ENCODE measurements at regions not wholly inside any gene's neighbourhood (a gene's known extent, or its start where the extent isn't known, plus 50 kb on each side); places are given as distances from the start of the nearest gene placed in this dataset.

GRCh38 chr18:65547046-65547445 is 203.8 kb upstream of the CDH7 start:
- Mint-ChIP-seq H3K4me1 (peaks cover 5% of the 10 kb centered on the region), H3K4me3 (no peak overlapping the region), H3K27ac (no peak overlapping the region), H3K36me3 (no peaks in the 10 kb centered on the region), H3K27me3 (ENCODE audit: low read depth) (no peaks in the 10 kb centered on the region), H3K9me3 (peaks cover 7% of the 10 kb centered on the region)
- no peak for TF ChIP-seq CTCF (IDR thresholded peaks at IDR 0.05; ENCODE audit: unreplicated experiment)
- no peak for DNase-seq (ENCODE audit: low spot score in 2 of 2, unreplicated experiment in 2 of 2)

- no peak overlapping the region for H3K27ac Mint-ChIP-seq
- DNase-seq (ENCODE audit: low spot score in 2 of 2, unreplicated experiment in 2 of 2) = no peak
- no peak overlapping the region for H3K4me3 Mint-ChIP-seq
- H3K36me3 Mint-ChIP-seq = no peaks in the 10 kb centered on the region
- H3K9me3 Mint-ChIP-seq = peaks cover 7% of the 10 kb centered on the region
- H3K27me3 Mint-ChIP-seq (ENCODE audit: low read depth) = no peaks in the 10 kb centered on the region
- H3K4me1 Mint-ChIP-seq = peaks cover 5% of the 10 kb centered on the region
- TF ChIP-seq CTCF (IDR thresholded peaks at IDR 0.05; ENCODE audit: unreplicated experiment) = no peak
Observed at GRCh38 chr18:65544701-65545100, 206.1 kb upstream of the CDH7 start.

GRCh38 chr18:65527879-65528633 is 222.8 kb upstream of the CDH7 start:
- H3K27me3 Mint-ChIP-seq (ENCODE audit: low read depth) = no peaks in the 10 kb centered on the region
- no peaks in the 10 kb centered on the region for H3K36me3 Mint-ChIP-seq
- H3K9me3 Mint-ChIP-seq = peaks cover 14% of the 10 kb centered on the region
- H3K27ac Mint-ChIP-seq = no peak overlapping the region
- H3K4me1 Mint-ChIP-seq = peaks cover 15% of the 10 kb centered on the region
- H3K4me3 Mint-ChIP-seq = no peak overlapping the region
- TF ChIP-seq CTCF (IDR thresholded peaks at IDR 0.05; ENCODE audit: unreplicated experiment) = no peak
- no peak for DNase-seq (ENCODE audit: low spot score in 2 of 2, unreplicated experiment in 2 of 2)

- H3K27me3 Mint-ChIP-seq (ENCODE audit: low read depth) = peaks cover 3% of the 10 kb centered on the region
- peaks cover 14% of the 10 kb centered on the region for H3K9me3 Mint-ChIP-seq
- peaks cover 13% of the 10 kb centered on the region for H3K4me1 Mint-ChIP-seq
- H3K27ac Mint-ChIP-seq = no peak overlapping the region
- no peaks in the 10 kb centered on the region for H3K36me3 Mint-ChIP-seq
- H3K4me3 Mint-ChIP-seq = no peak overlapping the region
- no peak for DNase-seq (ENCODE audit: low spot score in 2 of 2, unreplicated experiment in 2 of 2)
- no peak for TF ChIP-seq CTCF (IDR thresholded peaks at IDR 0.05; ENCODE audit: unreplicated experiment)
Observed at GRCh38 chr18:65526099-65526498, 224.7 kb upstream of the CDH7 start.

GRCh38 chr18:65523461-65523860 is 227.4 kb upstream of the CDH7 start:
- no peak for TF ChIP-seq CTCF (IDR thresholded peaks at IDR 0.05; ENCODE audit: unreplicated experiment)
- H3K36me3 Mint-ChIP-seq = no peaks in the 10 kb centered on the region
- H3K27me3 Mint-ChIP-seq (ENCODE audit: low read depth) = peaks cover 3% of the 10 kb centered on the region
- peaks cover 14% of the 10 kb centered on the region for H3K9me3 Mint-ChIP-seq
- H3K4me1 Mint-ChIP-seq = peaks cover 6% of the 10 kb centered on the region
- no peak overlapping the region for H3K27ac Mint-ChIP-seq
- no peak overlapping the region for H3K4me3 Mint-ChIP-seq
- no peak for DNase-seq (ENCODE audit: low spot score in 2 of 2, unreplicated experiment in 2 of 2)
